ENCODE measurements at regions not wholly inside any gene's neighbourhood (a gene's known extent, or its start where the extent isn't known, plus 50 kb on each side); places are given as distances from the start of the nearest gene placed in this dataset.

DNA sequence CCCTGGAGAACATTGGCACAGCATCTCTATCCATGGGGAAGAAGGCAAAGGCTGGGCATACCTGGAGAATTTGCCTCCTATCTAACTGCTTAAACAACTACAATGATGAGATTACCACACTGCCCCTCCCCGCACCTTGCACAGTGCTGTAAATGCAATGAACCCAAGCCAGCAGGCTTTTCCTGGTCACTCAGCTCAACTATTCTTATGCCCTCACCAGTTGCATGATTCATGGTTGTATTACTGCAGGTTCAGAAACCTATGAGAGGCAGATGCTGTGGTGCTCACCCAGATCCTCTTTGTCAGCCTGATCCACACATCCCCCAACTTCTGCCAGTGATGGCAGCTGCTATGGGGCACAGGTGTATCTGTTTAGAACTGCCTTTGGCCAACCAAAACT, 77.7 kb upstream of the STAC start:
- intact Hi-C loops (cut with micrococcal nuclease; ENCODE audit: unreplicated experiment) = no loop called here
- no peak for TF ChIP-seq EZH2 (IDR thresholded peaks at IDR 0.05; ENCODE audit: borderline replicate concordance, low read depth, low read length, poor library complexity, severe bottlenecking)
- TF ChIP-seq, protein P1, sequence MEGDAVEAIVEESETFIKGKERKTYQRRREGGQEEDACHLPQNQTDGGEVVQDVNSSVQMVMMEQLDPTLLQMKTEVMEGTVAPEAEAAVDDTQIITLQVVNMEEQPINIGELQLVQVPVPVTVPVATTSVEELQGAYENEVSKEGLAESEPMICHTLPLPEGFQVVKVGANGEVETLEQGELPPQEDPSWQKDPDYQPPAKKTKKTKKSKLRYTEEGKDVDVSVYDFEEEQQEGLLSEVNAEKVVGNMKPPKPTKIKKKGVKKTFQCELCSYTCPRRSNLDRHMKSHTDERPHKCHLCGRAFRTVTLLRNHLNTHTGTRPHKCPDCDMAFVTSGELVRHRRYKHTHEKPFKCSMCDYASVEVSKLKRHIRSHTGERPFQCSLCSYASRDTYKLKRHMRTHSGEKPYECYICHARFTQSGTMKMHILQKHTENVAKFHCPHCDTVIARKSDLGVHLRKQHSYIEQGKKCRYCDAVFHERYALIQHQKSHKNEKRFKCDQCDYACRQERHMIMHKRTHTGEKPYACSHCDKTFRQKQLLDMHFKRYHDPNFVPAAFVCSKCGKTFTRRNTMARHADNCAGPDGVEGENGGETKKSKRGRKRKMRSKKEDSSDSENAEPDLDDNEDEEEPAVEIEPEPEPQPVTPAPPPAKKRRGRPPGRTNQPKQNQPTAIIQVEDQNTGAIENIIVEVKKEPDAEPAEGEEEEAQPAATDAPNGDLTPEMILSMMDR (conservative IDR thresholded peaks at IDR 0.05; ENCODE audit: low read depth, low read length) = no peak
- H3K27me3 ChIP-seq (replicated peaks; ENCODE audit: insufficient read depth, low read depth, low read length, poor library complexity) = no peaks in the 10 kb centered on the region
- no peaks in the 10 kb centered on the region for H3K9me3 ChIP-seq (ENCODE audit: low read depth, low read length, poor library complexity, severe bottlenecking)
- no peak for DNase-seq (ENCODE audit: low spot score)
- no peaks in the 10 kb centered on the region for H3K4me1 ChIP-seq (ENCODE audit: insufficient read depth, low read length, poor library complexity, severe bottlenecking)
- no peaks in the 10 kb centered on the region for H3K36me3 ChIP-seq (ENCODE audit: insufficient read depth, low read length, poor library complexity, severe bottlenecking)
- no peak overlapping the region for H3K4me3 ChIP-seq (ENCODE audit: low read depth, low read length, poor library complexity, severe bottlenecking)
- H3K27ac ChIP-seq (ENCODE audit: low read depth, low read length, poor library complexity, severe bottlenecking) = no peak overlapping the region
- ChIA-PET POLR2A (ENCODE audit: low non-redundant PET) (no interaction called here), CTCF (no interaction called here)
- no TSS peak for BruUV-seq (replicated peaks)

GRCh38 chr3:36303286-36303685, 77.0 kb upstream of the STAC start:
- intact Hi-C loops (cut with micrococcal nuclease; ENCODE audit: unreplicated experiment) = no loop called here
- Histone ChIP-seq H3K36me3 (ENCODE audit: insufficient read depth, low read length, poor library complexity, severe bottlenecking) (no peaks in the 10 kb centered on the region), H3K4me3 (ENCODE audit: low read depth, low read length, poor library complexity, severe bottlenecking) (no peak overlapping the region), H3K4me1 (ENCODE audit: insufficient read depth, low read length, poor library complexity, severe bottlenecking) (no peaks in the 10 kb centered on the region), H3K27me3 (replicated peaks; ENCODE audit: insufficient read depth, low read depth, low read length, poor library complexity) (no peaks in the 10 kb centered on the region), H3K27ac (ENCODE audit: low read depth, low read length, poor library complexity, severe bottlenecking) (no peak overlapping the region), H3K9me3 (ENCODE audit: low read depth, low read length, poor library complexity, severe bottlenecking) (no peaks in the 10 kb centered on the region)
- POLR2A ChIA-PET (ENCODE audit: low non-redundant PET) = no interaction called here
- BruUV-seq (replicated peaks) = no TSS peak
- no peak for DNase-seq (ENCODE audit: low spot score)
- TF ChIP-seq, protein P1 (conservative IDR thresholded peaks at IDR 0.05; ENCODE audit: low read depth, low read length) = no peak
- no peak for TF ChIP-seq EZH2 (IDR thresholded peaks at IDR 0.05; ENCODE audit: borderline replicate concordance, low read depth, low read length, poor library complexity, severe bottlenecking)
- CTCF ChIA-PET = no interaction called here

DNA sequence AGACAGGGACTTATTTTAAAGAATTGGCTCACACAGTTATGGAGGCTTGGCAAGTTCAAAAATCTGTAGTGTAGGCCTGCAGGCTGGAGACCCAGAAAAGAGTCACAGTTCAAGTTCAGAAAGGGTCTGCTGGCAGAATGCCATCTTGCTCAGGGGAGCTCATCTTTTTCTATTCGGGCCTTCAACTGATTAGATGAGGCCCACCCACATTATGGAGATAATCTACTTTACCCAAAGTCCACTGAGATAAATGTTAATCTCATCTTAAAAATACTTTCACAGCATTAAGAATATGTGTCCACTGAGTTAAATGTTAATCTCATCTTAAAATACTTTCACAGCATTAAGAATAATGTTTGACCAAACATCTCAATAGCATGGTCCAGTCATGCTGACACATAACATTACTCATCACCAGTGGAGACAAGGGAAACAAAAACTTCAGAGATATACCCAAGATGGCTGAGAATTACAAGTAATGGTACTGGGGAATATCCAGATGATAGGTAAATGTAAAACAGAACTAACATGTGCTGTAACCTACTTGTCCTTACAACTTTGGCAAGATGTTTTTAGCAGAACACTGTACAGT, 74.3 kb upstream of the STAC start:
- CTCF ChIA-PET = no interaction called here
- intact Hi-C loops (cut with micrococcal nuclease; ENCODE audit: unreplicated experiment) = no loop called here
- DNase-seq (ENCODE audit: low spot score) = no peak

More for the DNA sequence above, 74.3 kb upstream of the STAC start:
- H3K9me3 ChIP-seq (ENCODE audit: low read depth, low read length, poor library complexity, severe bottlenecking) = no peaks in the 10 kb centered on the region
- H3K27ac ChIP-seq (ENCODE audit: low read depth, low read length, poor library complexity, severe bottlenecking) = no peak overlapping the region
- no peaks in the 10 kb centered on the region for H3K27me3 ChIP-seq (replicated peaks; ENCODE audit: insufficient read depth, low read depth, low read length, poor library complexity)
- H3K4me1 ChIP-seq (ENCODE audit: insufficient read depth, low read length, poor library complexity, severe bottlenecking) = no peaks in the 10 kb centered on the region
- TF ChIP-seq EZH2 (IDR thresholded peaks at IDR 0.05; ENCODE audit: borderline replicate concordance, low read depth, low read length, poor library complexity, severe bottlenecking) = no peak
- TF ChIP-seq, protein P1 (conservative IDR thresholded peaks at IDR 0.05; ENCODE audit: low read depth, low read length) = no peak
- H3K36me3 ChIP-seq (ENCODE audit: insufficient read depth, low read length, poor library complexity, severe bottlenecking) = no peaks in the 10 kb centered on the region
- H3K4me3 ChIP-seq (ENCODE audit: low read depth, low read length, poor library complexity, severe bottlenecking) = no peak overlapping the region
- POLR2A ChIA-PET (ENCODE audit: low non-redundant PET) = no interaction called here
- no TSS peak for BruUV-seq (replicated peaks)
